ENCODE measurements at regions not wholly inside any gene's neighbourhood (a gene's known extent, or its start where the extent isn't known, plus 50 kb on each side); places are given as distances from the start of the nearest gene placed in this dataset.
A peak's percentile ranks its signal among the peaks of the same experiment; 100 is the strongest.

- no peak for TF ChIP-seq ZNF513 (tag by site-specific recombination; IDR thresholded peaks at IDR 0.05)
- peak; percentile 85 for TF ChIP-seq KLF8 (tag by site-specific recombination; IDR thresholded peaks at IDR 0.05)
- TF ChIP-seq ZNF530 (tag by site-specific recombination; IDR thresholded peaks at IDR 0.05; ENCODE audit: low read depth): no peak
- TF ChIP-seq ZNF768 (tag by site-specific recombination; IDR thresholded peaks at IDR 0.05): no peak; the same call in 1 of the 2 replicates
- TF ChIP-seq ZNF148 (tag by site-specific recombination; IDR thresholded peaks at IDR 0.05; ENCODE audit: borderline replicate concordance): no peak
- no peak for TF ChIP-seq ZNF248 (tag by site-specific recombination; IDR thresholded peaks at IDR 0.05)
- no peak for TF ChIP-seq ZNF112 (tag by site-specific recombination; IDR thresholded peaks at IDR 0.05)
- peak; percentile 41; the same call in 1 of the 2 replicates for TF ChIP-seq REST (tag by site-specific recombination; IDR thresholded peaks at IDR 0.05)
- no peak for TF ChIP-seq ZNF16 (tag by site-specific recombination; IDR thresholded peaks at IDR 0.05; ENCODE audit: low read depth)
- TF ChIP-seq ZNF585B (tag by site-specific recombination; IDR thresholded peaks at IDR 0.05): no peak
- TF ChIP-seq ZBTB11 (tag by site-specific recombination; conservative IDR thresholded peaks at IDR 0.05; ENCODE audit: low read depth): no peak
- TF ChIP-seq ZNF324 (tag by site-specific recombination; IDR thresholded peaks at IDR 0.05): peak; percentile 55
- TF ChIP-seq ZNF221 (tag by site-specific recombination; IDR thresholded peaks at IDR 0.05; ENCODE audit: borderline replicate concordance): no peak
- no peak for TF ChIP-seq KLF9 (tag by site-specific recombination; IDR thresholded peaks at IDR 0.05; ENCODE audit: low read depth)
- no peak for TF ChIP-seq ZNF747 (tag by site-specific recombination; IDR thresholded peaks at IDR 0.05)
- no peak for TF ChIP-seq ZNF664 (tag by site-specific recombination; IDR thresholded peaks at IDR 0.05)
- peak; percentile 64; the same call in 1 of the 2 replicates for TF ChIP-seq ATF2 (tag by site-specific recombination; IDR thresholded peaks at IDR 0.05; ENCODE audit: low read depth)
- peak; percentile 67; the same call in 1 of the 2 replicates for TF ChIP-seq ZNF184 (tag by site-specific recombination; IDR thresholded peaks at IDR 0.05)
- peak; percentile 88 for TF ChIP-seq BCL11A (tag by site-specific recombination; IDR thresholded peaks at IDR 0.05; ENCODE audit: low read depth)
- no peak for TF ChIP-seq ZNF645 (tag by site-specific recombination; IDR thresholded peaks at IDR 0.05)
- TF ChIP-seq ZNF596 (tag by site-specific recombination; IDR thresholded peaks at IDR 0.05): 0 out of 2 replicates have a peak, but pooled peaks have one; percentile 23
- TF ChIP-seq ZBTB44 (tag by site-specific recombination; IDR thresholded peaks at IDR 0.05): peak; percentile 89
Measured at GRCh38 chr6:15948930-15949900, 179.7 kb upstream of the MYLIP start (continued).
